WTC11 (cell line): ENCODE measurements at regions not wholly inside any gene's neighbourhood (a gene's known extent, or its start where the extent isn't known, plus 50 kb on each side); places are given as distances from the start of the nearest gene placed in this dataset.

ENCODE experiments used
- ATAC-seq: fragments of 200-7000 bp; cut with Tn5 transposase; 2 replicates; pipeline ENCODE4 v1.10.0; 2021; ENCODE audit warnings: mild to moderate bottlenecking, moderate library complexity
- CTCF ChIA-PET: fragments of 300-600 bp; sonication (Branson Sonifier 250); formaldehyde crosslinking; loops from one replicate; lab custom pipeline; 2021; ENCODE audit warnings: antibody characterized with exemption; lab: Charles Lee
- POLR2A ChIA-PET: fragments of 350-600 bp; sonication (Branson Sonifier 250); formaldehyde crosslinking; loops from one replicate; lab custom pipeline; 2021; ENCODE audit warnings: antibody characterized with exemption; lab: Charles Lee
- DNase-seq: peaks from one replicate; pipeline ENCODE4 v3.0.0; 2021; ENCODE audit warnings: low spot score
- H3K27ac Mint-ChIP-seq: 2 replicates; pipeline ENCODE4 v1.8.0; 2021; ENCODE audit warnings: mixed read lengths
- H3K27me3 Mint-ChIP-seq: 2 replicates; pipeline ENCODE4 v1.8.0; 2021; ENCODE audit warnings: low read depth, mild to moderate bottlenecking, moderate library complexity, mixed read lengths
- H3K36me3 Mint-ChIP-seq: 2 replicates; pipeline ENCODE4 v1.8.0; 2021; ENCODE audit warnings: mixed read lengths
- H3K4me1 Mint-ChIP-seq: 2 replicates; pipeline ENCODE4 v1.8.0; 2022; ENCODE audit warnings: mixed read lengths
- H3K4me3 Mint-ChIP-seq: 2 replicates; pipeline ENCODE4 v1.8.0; 2021; ENCODE audit warnings: mild to moderate bottlenecking, moderate library complexity, mixed read lengths
- H3K9me3 Mint-ChIP-seq: 2 replicates; pipeline ENCODE4 v1.8.0; 2021; ENCODE audit warnings: mixed read lengths
- CBFB ChIP-seq: sonication (generic); formaldehyde crosslinking; IDR thresholded peaks from 2 replicates; pipeline ENCODE4 v1.8.1; 2022; ENCODE audit warnings: mild to moderate bottlenecking, low read depth, missing genetic modification reagents
- CREM ChIP-seq: sonication (generic); formaldehyde crosslinking; IDR thresholded peaks from 2 replicates; pipeline ENCODE4 v1.8.1; 2022; ENCODE audit warnings: mild to moderate bottlenecking, missing genetic modification reagents, moderate library complexity
- NFATC4 ChIP-seq: fragments of 250-450 bp; sonication (Bioruptor Pico); IDR thresholded peaks from 2 replicates; pipeline ENCODE4 v1.9.0; 2021; ENCODE audit warnings: mild to moderate bottlenecking
- NFE2L1 ChIP-seq: sonication (generic); formaldehyde crosslinking; IDR thresholded peaks from 2 replicates; pipeline ENCODE4 v1.8.1; 2023; ENCODE audit warnings: missing genetic modification reagents
- OVOL2 ChIP-seq: fragments of 250-450 bp; sonication (Bioruptor Pico); IDR thresholded peaks from 2 replicates; pipeline ENCODE4 v1.9.0; 2021; ENCODE audit warnings: mild to moderate bottlenecking, borderline replicate concordance
- PRRX2 ChIP-seq: fragments of 250-450 bp; sonication (Bioruptor Pico); IDR thresholded peaks from 2 replicates; pipeline ENCODE4 v1.8.0; 2021; ENCODE audit warnings: mild to moderate bottlenecking
- RORB ChIP-seq: fragments of 250-450 bp; sonication (Bioruptor Pico); IDR thresholded peaks from 2 replicates; pipeline ENCODE4 v1.9.0; 2021; ENCODE audit warnings: mild to moderate bottlenecking
- SOX15 ChIP-seq: fragments of 250-450 bp; sonication (Bioruptor Pico); IDR thresholded peaks from 2 replicates; pipeline ENCODE4 v1.9.0; 2021; ENCODE audit warnings: mild to moderate bottlenecking
- TP53 ChIP-seq: sonication (generic); formaldehyde crosslinking; IDR thresholded peaks from 2 replicates; pipeline ENCODE4 v1.8.1; 2023; ENCODE audit warnings: mild to moderate bottlenecking, missing genetic modification reagents
- ZBTB21 ChIP-seq: sonication (generic); formaldehyde crosslinking; IDR thresholded peaks from 2 replicates; pipeline ENCODE4 v1.8.1; 2023; ENCODE audit warnings: mild to moderate bottlenecking, missing genetic modification reagents, borderline replicate concordance
- ZNF263 ChIP-seq: sonication (generic); formaldehyde crosslinking; IDR thresholded peaks from 2 replicates; pipeline ENCODE4 v1.8.1; 2022; ENCODE audit warnings: low read depth, mild to moderate bottlenecking, moderate library complexity, missing genetic modification reagents
- ZNF416 ChIP-seq: fragments of 250-450 bp; sonication (Bioruptor Pico); IDR thresholded peaks from 2 replicates; pipeline ENCODE4 v1.9.0; 2021; ENCODE audit warnings: mild to moderate bottlenecking, inconsistent platforms
- TF ChIP-seq, protein P1 (sequence below): sonication (generic); formaldehyde crosslinking; IDR thresholded peaks from 2 replicates; pipeline ENCODE4 v1.8.1; 2023; ENCODE audit warnings: mild to moderate bottlenecking, missing genetic modification reagents, borderline replicate concordance
- TF ChIP-seq, protein P2 (sequence below): sonication (generic); formaldehyde crosslinking; IDR thresholded peaks from 2 replicates; pipeline ENCODE4 v1.8.1; 2022; ENCODE audit warnings: mild to moderate bottlenecking, moderate library complexity, missing genetic modification reagents
- TF ChIP-seq, protein P3 (sequence below): sonication (generic); formaldehyde crosslinking; IDR thresholded peaks from 2 replicates; pipeline ENCODE4 v1.8.0; 2023; ENCODE audit warnings: missing genetic modification reagents, mild to moderate bottlenecking, borderline replicate concordance
- TF ChIP-seq, protein P4 (sequence below): sonication (generic); formaldehyde crosslinking; IDR thresholded peaks from 2 replicates; pipeline ENCODE4 v1.8.0; 2022; ENCODE audit warnings: mild to moderate bottlenecking, missing genetic modification reagents
- TF ChIP-seq, protein P5 (sequence below): sonication (generic); formaldehyde crosslinking; IDR thresholded peaks from 2 replicates; pipeline ENCODE4 v1.8.1; 2023; ENCODE audit warnings: mild to moderate bottlenecking, missing genetic modification reagents
- TF ChIP-seq, protein P6 (sequence below): sonication (generic); formaldehyde crosslinking; IDR thresholded peaks from 2 replicates; pipeline ENCODE4 v1.8.1; 2023; ENCODE audit warnings: mild to moderate bottlenecking, moderate library complexity, missing genetic modification reagents
- TF ChIP-seq, protein P7 (sequence below): sonication (generic); formaldehyde crosslinking; conservative IDR thresholded peaks from 2 replicates; pipeline ENCODE4 v1.8.1; 2022; ENCODE audit warnings: mild to moderate bottlenecking, missing genetic modification reagents
- TF ChIP-seq, protein P8 (sequence below): sonication (generic); formaldehyde crosslinking; IDR thresholded peaks from 2 replicates; pipeline ENCODE4 v1.8.0; 2022; ENCODE audit warnings: missing genetic modification reagents

DNA sequence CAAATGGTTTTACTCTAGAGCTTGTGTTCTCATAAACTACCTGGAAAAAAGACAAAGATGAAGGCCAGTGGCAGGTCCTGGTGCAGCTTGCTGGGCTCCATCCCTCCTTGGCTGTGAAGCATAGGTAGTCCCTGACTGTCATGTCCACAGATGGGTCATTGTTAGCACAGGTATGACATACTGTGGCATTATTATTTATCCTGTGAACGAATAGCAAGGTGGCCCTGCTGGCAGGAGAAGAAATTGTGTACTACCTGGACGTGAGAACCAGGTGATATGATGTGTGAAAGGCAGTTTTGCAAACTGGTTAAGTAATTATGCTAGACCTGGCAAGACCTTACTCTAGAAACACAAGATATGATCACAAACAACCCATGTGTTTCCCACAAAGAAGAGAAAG is 63.9 kb downstream of the CCDC71L start:
- H3K4me3 Mint-ChIP-seq = no peak overlapping the region
- DNase-seq (no peak), ATAC-seq (no peak)
- no peaks in the 10 kb centered on the region for H3K36me3 Mint-ChIP-seq
- CTCF ChIA-PET = no interaction called here
- H3K27ac Mint-ChIP-seq = no peak overlapping the region
- POLR2A ChIA-PET = no interaction called here
- H3K27me3 Mint-ChIP-seq = no peaks in the 10 kb centered on the region; the same call in 1 of the 2 replicates
- H3K9me3 Mint-ChIP-seq = 0 out of 2 replicates have a peak, but pooled peaks cover 4% of the 10 kb centered on the region
- H3K4me1 Mint-ChIP-seq = peaks cover 8% of the 10 kb centered on the region
- TF ChIP-seq, protein P1, sequence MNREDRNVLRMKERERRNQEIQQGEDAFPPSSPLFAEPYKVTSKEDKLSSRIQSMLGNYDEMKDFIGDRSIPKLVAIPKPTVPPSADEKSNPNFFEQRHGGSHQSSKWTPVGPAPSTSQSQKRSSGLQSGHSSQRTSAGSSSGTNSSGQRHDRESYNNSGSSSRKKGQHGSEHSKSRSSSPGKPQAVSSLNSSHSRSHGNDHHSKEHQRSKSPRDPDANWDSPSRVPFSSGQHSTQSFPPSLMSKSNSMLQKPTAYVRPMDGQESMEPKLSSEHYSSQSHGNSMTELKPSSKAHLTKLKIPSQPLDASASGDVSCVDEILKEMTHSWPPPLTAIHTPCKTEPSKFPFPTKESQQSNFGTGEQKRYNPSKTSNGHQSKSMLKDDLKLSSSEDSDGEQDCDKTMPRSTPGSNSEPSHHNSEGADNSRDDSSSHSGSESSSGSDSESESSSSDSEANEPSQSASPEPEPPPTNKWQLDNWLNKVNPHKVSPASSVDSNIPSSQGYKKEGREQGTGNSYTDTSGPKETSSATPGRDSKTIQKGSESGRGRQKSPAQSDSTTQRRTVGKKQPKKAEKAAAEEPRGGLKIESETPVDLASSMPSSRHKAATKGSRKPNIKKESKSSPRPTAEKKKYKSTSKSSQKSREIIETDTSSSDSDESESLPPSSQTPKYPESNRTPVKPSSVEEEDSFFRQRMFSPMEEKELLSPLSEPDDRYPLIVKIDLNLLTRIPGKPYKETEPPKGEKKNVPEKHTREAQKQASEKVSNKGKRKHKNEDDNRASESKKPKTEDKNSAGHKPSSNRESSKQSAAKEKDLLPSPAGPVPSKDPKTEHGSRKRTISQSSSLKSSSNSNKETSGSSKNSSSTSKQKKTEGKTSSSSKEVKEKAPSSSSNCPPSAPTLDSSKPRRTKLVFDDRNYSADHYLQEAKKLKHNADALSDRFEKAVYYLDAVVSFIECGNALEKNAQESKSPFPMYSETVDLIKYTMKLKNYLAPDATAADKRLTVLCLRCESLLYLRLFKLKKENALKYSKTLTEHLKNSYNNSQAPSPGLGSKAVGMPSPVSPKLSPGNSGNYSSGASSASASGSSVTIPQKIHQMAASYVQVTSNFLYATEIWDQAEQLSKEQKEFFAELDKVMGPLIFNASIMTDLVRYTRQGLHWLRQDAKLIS (CRISPR knock-in tag) = no peak
- TF ChIP-seq, protein P2, sequence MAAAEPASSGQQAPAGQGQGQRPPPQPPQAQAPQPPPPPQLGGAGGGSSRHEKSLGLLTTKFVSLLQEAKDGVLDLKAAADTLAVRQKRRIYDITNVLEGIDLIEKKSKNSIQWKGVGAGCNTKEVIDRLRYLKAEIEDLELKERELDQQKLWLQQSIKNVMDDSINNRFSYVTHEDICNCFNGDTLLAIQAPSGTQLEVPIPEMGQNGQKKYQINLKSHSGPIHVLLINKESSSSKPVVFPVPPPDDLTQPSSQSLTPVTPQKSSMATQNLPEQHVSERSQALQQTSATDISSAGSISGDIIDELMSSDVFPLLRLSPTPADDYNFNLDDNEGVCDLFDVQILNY (CRISPR knock-in tag) = no peak
- TF ChIP-seq TP53 (CRISPR knock-in tag) (no peak), PRRX2 (CRISPR knock-in tag) (no peak), ZBTB21 (no peak), ZNF263 (CRISPR knock-in tag) (no peak), CREM (CRISPR knock-in tag) (no peak), NFATC4 (CRISPR knock-in tag) (no peak), ZNF416 (CRISPR knock-in tag) (no peak), CBFB (CRISPR knock-in tag) (no peak), RORB (no peak)
- TF ChIP-seq, protein P3, sequence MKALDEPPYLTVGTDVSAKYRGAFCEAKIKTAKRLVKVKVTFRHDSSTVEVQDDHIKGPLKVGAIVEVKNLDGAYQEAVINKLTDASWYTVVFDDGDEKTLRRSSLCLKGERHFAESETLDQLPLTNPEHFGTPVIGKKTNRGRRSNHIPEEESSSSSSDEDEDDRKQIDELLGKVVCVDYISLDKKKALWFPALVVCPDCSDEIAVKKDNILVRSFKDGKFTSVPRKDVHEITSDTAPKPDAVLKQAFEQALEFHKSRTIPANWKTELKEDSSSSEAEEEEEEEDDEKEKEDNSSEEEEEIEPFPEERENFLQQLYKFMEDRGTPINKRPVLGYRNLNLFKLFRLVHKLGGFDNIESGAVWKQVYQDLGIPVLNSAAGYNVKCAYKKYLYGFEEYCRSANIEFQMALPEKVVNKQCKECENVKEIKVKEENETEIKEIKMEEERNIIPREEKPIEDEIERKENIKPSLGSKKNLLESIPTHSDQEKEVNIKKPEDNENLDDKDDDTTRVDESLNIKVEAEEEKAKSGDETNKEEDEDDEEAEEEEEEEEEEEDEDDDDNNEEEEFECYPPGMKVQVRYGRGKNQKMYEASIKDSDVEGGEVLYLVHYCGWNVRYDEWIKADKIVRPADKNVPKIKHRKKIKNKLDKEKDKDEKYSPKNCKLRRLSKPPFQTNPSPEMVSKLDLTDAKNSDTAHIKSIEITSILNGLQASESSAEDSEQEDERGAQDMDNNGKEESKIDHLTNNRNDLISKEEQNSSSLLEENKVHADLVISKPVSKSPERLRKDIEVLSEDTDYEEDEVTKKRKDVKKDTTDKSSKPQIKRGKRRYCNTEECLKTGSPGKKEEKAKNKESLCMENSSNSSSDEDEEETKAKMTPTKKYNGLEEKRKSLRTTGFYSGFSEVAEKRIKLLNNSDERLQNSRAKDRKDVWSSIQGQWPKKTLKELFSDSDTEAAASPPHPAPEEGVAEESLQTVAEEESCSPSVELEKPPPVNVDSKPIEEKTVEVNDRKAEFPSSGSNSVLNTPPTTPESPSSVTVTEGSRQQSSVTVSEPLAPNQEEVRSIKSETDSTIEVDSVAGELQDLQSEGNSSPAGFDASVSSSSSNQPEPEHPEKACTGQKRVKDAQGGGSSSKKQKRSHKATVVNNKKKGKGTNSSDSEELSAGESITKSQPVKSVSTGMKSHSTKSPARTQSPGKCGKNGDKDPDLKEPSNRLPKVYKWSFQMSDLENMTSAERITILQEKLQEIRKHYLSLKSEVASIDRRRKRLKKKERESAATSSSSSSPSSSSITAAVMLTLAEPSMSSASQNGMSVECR (CRISPR knock-in tag) = no peak
- TF ChIP-seq, protein P4, sequence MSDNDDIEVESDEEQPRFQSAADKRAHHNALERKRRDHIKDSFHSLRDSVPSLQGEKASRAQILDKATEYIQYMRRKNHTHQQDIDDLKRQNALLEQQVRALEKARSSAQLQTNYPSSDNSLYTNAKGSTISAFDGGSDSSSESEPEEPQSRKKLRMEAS = no peak
- TF ChIP-seq, protein P5, sequence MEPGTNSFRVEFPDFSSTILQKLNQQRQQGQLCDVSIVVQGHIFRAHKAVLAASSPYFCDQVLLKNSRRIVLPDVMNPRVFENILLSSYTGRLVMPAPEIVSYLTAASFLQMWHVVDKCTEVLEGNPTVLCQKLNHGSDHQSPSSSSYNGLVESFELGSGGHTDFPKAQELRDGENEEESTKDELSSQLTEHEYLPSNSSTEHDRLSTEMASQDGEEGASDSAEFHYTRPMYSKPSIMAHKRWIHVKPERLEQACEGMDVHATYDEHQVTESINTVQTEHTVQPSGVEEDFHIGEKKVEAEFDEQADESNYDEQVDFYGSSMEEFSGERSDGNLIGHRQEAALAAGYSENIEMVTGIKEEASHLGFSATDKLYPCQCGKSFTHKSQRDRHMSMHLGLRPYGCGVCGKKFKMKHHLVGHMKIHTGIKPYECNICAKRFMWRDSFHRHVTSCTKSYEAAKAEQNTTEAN (CRISPR knock-in tag) = no peak
- TF ChIP-seq, all 79 proteins: peak for 0

DNA sequence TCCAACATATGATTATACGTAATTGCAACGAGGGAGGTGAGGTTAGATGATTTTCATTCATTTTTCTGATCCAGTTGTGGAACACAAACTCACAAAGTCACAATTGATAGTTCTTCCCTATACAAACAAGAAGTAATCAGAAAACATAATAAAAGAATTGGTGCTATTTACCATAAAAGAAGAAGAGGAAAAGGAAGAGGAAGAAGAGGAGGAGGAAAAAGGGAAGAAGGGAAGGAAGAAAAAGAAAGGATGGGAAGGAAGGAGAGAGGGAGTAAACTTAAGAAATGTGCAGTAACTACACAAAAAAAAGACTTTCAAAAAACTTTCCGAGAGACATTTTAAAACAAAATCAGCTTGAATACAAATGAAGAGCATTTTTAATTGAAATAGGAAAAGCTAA is 65.0 kb downstream of the CCDC71L start:
- POLR2A ChIA-PET = interaction anchor here (0.6 kb wide), 1 partner anchor 17 kb away, joined by 5 read pairs; no protein-coding TSS in a partner anchor
- Mint-ChIP-seq H3K27me3 (no peaks in the 10 kb centered on the region; the same call in 1 of the 2 replicates), H3K36me3 (no peaks in the 10 kb centered on the region), H3K27ac (no peak overlapping the region), H3K4me3 (no peak overlapping the region), H3K9me3 (0 out of 2 replicates have a peak, but pooled peaks cover 4% of the 10 kb centered on the region), H3K4me1 (peaks cover 8% of the 10 kb centered on the region)
- DNase-seq (no peak), ATAC-seq (no peak)
- CTCF ChIA-PET = no interaction called here
- TF ChIP-seq, protein P6, sequence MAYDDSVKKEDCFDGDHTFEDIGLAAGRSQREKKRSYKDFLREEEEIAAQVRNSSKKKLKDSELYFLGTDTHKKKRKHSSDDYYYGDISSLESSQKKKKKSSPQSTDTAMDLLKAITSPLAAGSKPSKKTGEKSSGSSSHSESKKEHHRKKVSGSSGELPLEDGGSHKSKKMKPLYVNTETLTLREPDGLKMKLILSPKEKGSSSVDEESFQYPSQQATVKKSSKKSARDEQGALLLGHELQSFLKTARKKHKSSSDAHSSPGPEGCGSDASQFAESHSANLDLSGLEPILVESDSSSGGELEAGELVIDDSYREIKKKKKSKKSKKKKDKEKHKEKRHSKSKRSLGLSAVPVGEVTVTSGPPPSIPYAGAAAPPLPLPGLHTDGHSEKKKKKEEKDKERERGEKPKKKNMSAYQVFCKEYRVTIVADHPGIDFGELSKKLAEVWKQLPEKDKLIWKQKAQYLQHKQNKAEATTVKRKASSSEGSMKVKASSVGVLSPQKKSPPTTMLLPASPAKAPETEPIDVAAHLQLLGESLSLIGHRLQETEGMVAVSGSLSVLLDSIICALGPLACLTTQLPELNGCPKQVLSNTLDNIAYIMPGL (CRISPR knock-in tag) = no peak
- TF ChIP-seq, protein P7, sequence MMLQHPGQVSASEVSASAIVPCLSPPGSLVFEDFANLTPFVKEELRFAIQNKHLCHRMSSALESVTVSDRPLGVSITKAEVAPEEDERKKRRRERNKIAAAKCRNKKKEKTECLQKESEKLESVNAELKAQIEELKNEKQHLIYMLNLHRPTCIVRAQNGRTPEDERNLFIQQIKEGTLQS (CRISPR knock-in tag) = no peak
- TF ChIP-seq NFE2L1 (CRISPR knock-in tag) (no peak), SOX15 (CRISPR knock-in tag) (no peak), ZNF416 (CRISPR knock-in tag) (no peak), OVOL2 (CRISPR knock-in tag) (no peak)
- TF ChIP-seq, protein P8, sequence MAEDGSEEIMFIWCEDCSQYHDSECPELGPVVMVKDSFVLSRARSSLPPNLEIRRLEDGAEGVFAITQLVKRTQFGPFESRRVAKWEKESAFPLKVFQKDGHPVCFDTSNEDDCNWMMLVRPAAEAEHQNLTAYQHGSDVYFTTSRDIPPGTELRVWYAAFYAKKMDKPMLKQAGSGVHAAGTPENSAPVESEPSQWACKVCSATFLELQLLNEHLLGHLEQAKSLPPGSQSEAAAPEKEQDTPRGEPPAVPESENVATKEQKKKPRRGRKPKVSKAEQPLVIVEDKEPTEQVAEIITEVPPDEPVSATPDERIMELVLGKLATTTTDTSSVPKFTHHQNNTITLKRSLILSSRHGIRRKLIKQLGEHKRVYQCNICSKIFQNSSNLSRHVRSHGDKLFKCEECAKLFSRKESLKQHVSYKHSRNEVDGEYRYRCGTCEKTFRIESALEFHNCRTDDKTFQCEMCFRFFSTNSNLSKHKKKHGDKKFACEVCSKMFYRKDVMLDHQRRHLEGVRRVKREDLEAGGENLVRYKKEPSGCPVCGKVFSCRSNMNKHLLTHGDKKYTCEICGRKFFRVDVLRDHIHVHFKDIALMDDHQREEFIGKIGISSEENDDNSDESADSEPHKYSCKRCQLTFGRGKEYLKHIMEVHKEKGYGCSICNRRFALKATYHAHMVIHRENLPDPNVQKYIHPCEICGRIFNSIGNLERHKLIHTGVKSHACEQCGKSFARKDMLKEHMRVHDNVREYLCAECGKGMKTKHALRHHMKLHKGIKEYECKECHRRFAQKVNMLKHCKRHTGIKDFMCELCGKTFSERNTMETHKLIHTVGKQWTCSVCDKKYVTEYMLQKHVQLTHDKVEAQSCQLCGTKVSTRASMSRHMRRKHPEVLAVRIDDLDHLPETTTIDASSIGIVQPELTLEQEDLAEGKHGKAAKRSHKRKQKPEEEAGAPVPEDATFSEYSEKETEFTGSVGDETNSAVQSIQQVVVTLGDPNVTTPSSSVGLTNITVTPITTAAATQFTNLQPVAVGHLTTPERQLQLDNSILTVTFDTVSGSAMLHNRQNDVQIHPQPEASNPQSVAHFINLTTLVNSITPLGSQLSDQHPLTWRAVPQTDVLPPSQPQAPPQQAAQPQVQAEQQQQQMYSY (CRISPR knock-in tag) = no peak
